DND-41 (cell line): ENCODE measurements at regions not wholly inside any gene's neighbourhood (a gene's known extent, or its start where the extent isn't known, plus 50 kb on each side); places are given as distances from the start of the nearest gene placed in this dataset.

ENCODE experiments used
- ATAC-seq: fragments of 200-7000 bp; cut with Tn5 transposase; 3 replicates; pipeline ENCODE4 v1.9.1; 2021; ENCODE audit warnings: low read depth; ENCODE audit not compliant: insufficient read depth
- DNase-seq: peaks from one replicate; pipeline ENCODE4 v3.0.0-alpha.2; 2020
- H2AFZ ChIP-seq: 2 replicates; pipeline ENCODE4 v1.6.0; 2012; ENCODE audit warnings: low read depth, low read length
- H3K27ac ChIP-seq: 2 replicates; pipeline ENCODE4 v1.5.1; 2012; ENCODE audit warnings: low read length, inconsistent platforms
- H3K27me3 ChIP-seq: fragments of 200-600 bp; sonication (generic); 2 replicates; pipeline ENCODE4 v1.6.0; 2012; ENCODE audit warnings: low read length, mild to moderate bottlenecking, inconsistent platforms; ENCODE audit not compliant: insufficient read depth, poor library complexity
- H3K36me3 ChIP-seq: 2 replicates; pipeline ENCODE4 v1.5.1; 2012; ENCODE audit warnings: low read length, inconsistent platforms; ENCODE audit not compliant: insufficient read depth
- H3K4me1 ChIP-seq: 2 replicates; pipeline ENCODE4 v1.5.1; 2012; ENCODE audit warnings: mild to moderate bottlenecking, low read length; ENCODE audit not compliant: insufficient read depth
- H3K4me2 ChIP-seq: 2 replicates; pipeline ENCODE4 v1.6.0; 2012; ENCODE audit warnings: mild to moderate bottlenecking, moderate library complexity, low read length, inconsistent platforms; ENCODE audit not compliant: insufficient read depth
- H3K4me3 ChIP-seq, 2 experiments: fragments of 200-600 bp in 1 of 2; shearing (Covaris generic) in 1 of 2; 2 replicates each; pipeline ENCODE4 v1.5.1; 2012 to 2016; ENCODE audit warnings: inconsistent platforms in 2 of 2, low read length in 2 of 2, mild to moderate bottlenecking in 2 of 2, low read depth in 1 of 2, moderate library complexity in 1 of 2
- H3K79me2 ChIP-seq: 2 replicates; pipeline ENCODE4 v1.6.0; 2012; ENCODE audit warnings: low read length, inconsistent platforms; ENCODE audit not compliant: insufficient read depth
- H3K9ac ChIP-seq: 2 replicates; pipeline ENCODE4 v1.6.0; 2012; ENCODE audit warnings: low read depth, mild to moderate bottlenecking, inconsistent platforms, low read length, moderate library complexity
- H3K9me3 ChIP-seq: 2 replicates; pipeline ENCODE4 v1.5.1; 2012; ENCODE audit warnings: low read length, moderate library complexity, mild to moderate bottlenecking, inconsistent platforms; ENCODE audit not compliant: insufficient read depth, severe bottlenecking
- H4K20me1 ChIP-seq: 2 replicates; pipeline ENCODE4 v1.6.0; 2012; ENCODE audit warnings: low read length; ENCODE audit not compliant: insufficient read depth
- EZH2 ChIP-seq: IDR thresholded peaks from 3 replicates; pipeline ENCODE4 v1.6.1; 2012; ENCODE audit warnings: borderline replicate concordance, low read depth, mild to moderate bottlenecking, moderate library complexity, low read length, inconsistent platforms; ENCODE audit not compliant: severe bottlenecking
- TF ChIP-seq, protein P1 (sequence below): IDR thresholded peaks from 2 replicates; pipeline ENCODE4 v1.5.1; 2012; ENCODE audit warnings: borderline replicate concordance, low read length, moderate library complexity, mild to moderate bottlenecking; ENCODE audit not compliant: poor library complexity, severe bottlenecking; ENCODE audit errors: extremely low read depth

DNA sequence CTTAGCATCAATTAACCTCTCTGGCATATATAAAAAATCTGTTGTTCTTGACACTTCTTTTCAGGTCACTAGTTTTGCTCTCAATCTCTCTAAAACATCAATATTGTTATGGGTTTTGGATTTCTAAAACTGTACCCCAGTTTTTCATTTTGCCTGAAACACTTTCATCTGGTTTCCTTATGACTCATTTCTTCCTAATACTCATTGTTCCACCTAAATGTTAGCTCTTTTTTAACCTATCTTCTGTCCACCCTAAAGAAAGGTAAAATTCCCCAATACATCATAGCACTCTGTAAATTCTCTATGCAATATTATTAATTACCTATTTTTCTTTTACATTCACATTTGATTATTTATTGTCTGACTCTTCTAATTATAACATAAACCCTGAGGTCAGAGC is 575.5 kb upstream of the NDST4 start:
- Histone ChIP-seq H3K4me1 (no peaks in the 10 kb centered on the region), H4K20me1 (no peaks in the 10 kb centered on the region), H3K36me3 (no peaks in the 10 kb centered on the region), H3K9ac (no peak overlapping the region), H3K27ac (no peak overlapping the region), H3K27me3 (no peaks in the 10 kb centered on the region), H3K4me2 (no peak overlapping the region), H3K4me3 (no peak overlapping the region), H3K79me2 (no peaks in the 10 kb centered on the region), H3K9me3 (no peaks in the 10 kb centered on the region), H2AFZ (no peak overlapping the region)
- no peak for TF ChIP-seq EZH2
- TF ChIP-seq, protein P1, sequence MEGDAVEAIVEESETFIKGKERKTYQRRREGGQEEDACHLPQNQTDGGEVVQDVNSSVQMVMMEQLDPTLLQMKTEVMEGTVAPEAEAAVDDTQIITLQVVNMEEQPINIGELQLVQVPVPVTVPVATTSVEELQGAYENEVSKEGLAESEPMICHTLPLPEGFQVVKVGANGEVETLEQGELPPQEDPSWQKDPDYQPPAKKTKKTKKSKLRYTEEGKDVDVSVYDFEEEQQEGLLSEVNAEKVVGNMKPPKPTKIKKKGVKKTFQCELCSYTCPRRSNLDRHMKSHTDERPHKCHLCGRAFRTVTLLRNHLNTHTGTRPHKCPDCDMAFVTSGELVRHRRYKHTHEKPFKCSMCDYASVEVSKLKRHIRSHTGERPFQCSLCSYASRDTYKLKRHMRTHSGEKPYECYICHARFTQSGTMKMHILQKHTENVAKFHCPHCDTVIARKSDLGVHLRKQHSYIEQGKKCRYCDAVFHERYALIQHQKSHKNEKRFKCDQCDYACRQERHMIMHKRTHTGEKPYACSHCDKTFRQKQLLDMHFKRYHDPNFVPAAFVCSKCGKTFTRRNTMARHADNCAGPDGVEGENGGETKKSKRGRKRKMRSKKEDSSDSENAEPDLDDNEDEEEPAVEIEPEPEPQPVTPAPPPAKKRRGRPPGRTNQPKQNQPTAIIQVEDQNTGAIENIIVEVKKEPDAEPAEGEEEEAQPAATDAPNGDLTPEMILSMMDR = no peak
- ATAC-seq (no peak), DNase-seq (no peak)

DNA sequence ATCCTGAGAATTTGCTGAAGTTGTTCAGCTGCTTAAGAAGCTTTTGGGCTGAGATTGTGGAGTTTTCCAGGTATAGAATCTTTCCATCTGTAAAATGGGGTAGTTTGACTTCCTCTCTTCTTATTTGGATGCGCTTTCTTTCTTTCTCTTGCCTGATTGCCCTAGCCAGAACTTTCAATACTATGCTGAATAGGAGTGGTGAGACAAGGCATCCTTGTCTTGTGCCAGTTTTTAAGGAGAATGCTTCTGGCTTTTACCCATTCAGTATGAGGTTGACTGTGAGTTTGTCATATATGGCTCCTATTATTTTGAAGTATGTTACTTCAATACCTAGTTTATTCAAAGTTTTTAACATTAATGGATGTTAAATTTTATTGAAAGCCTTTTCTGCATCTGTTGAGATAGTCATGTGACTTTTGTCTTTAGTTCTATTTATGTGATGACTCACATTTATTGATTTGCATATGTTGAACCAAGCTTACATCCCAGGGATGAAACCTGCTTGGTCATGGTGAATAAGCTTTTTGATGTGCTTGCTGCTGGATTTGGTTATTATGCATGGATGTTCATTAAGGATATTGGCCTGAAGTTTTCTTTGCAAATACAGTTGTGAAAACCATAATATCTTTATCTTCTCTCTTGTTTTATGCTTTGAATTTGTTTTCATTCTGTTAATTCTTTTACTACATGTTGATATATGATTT is 573.8 kb upstream of the NDST4 start:
- ATAC-seq (no peak), DNase-seq (no peak)
- Histone ChIP-seq H3K36me3 (no peaks in the 10 kb centered on the region), H4K20me1 (no peaks in the 10 kb centered on the region), H2AFZ (no peak overlapping the region), H3K4me3 (no peak overlapping the region), H3K27ac (no peak overlapping the region), H3K27me3 (no peaks in the 10 kb centered on the region), H3K4me1 (no peaks in the 10 kb centered on the region), H3K79me2 (no peaks in the 10 kb centered on the region), H3K9ac (no peak overlapping the region), H3K4me2 (no peak overlapping the region), H3K9me3 (no peaks in the 10 kb centered on the region)
- TF ChIP-seq EZH2 = no peak
- TF ChIP-seq, protein P1 = no peak

DNA sequence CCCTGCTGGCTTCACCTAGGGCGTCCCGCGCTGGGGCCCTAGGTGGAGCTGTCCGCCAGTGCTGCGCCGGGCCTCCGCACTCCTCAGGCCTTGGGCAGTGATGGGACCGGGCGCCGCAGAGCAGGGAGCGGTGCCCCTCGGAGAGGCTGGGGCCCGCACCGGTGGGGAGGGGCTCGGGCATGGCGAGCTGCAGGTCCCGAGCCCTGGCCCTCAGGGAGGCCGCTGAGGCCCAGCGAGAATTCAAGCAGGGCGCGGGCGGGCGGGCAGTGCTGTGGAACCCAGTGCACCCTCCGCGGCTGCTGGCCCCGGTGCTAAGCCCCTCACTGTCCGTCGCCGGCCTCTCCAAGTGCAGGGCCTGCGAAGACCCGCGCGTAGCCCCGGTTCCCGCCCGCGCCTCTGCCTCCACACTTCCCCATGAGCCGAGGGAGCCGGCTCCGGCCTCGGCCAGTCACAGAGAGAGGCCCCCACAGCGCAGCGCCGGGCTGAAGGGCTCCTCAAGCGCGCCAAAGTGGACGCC is 565.1 kb upstream of the NDST4 start:
- no peaks in the 10 kb centered on the region for H3K9me3 ChIP-seq
- no peaks in the 10 kb centered on the region for H4K20me1 ChIP-seq
- no peak overlapping the region for H3K9ac ChIP-seq
- no peak for ATAC-seq
- H3K4me1 ChIP-seq = no peaks in the 10 kb centered on the region
- no peak overlapping the region for H3K4me3 ChIP-seq
- TF ChIP-seq EZH2 = no peak
- TF ChIP-seq, protein P1 = no peak
- no peak overlapping the region for H3K27ac ChIP-seq
- no peaks in the 10 kb centered on the region for H3K79me2 ChIP-seq
- no peak overlapping the region for H2AFZ ChIP-seq
- no peaks in the 10 kb centered on the region for H3K27me3 ChIP-seq
- DNase-seq = no peak
- no peak overlapping the region for H3K4me2 ChIP-seq
- H3K36me3 ChIP-seq = no peaks in the 10 kb centered on the region
